SK-N-SH (cell line): ENCODE measurements at regions not wholly inside any gene's neighbourhood (a gene's known extent, or its start where the extent isn't known, plus 50 kb on each side); places are given as distances from the start of the nearest gene placed in this dataset.

Experiments
- CTCF ChIA-PET: fragments of 300-600, 350-600 bp; formaldehyde crosslinking; extraction: SDS; loops from one replicate; lab custom pipeline; 2021; lab: Yijun Ruan, JAX
- POLR2A ChIA-PET: fragments of 350-600 bp; sonication (Branson Sonifier 250); formaldehyde crosslinking; extraction: SDS; loops from one replicate; lab custom pipeline; 2020; ENCODE audit warnings: antibody characterized with exemption, inconsistent platforms; lab: Yijun Ruan, JAX
- DNase-seq: peaks from one replicate; pipeline ENCODE4 v3.0.0; 2012
- H2AFZ ChIP-seq: fragments of 200-600 bp; sonication (generic); 2 replicates; pipeline ENCODE4 v1.8.1; 2016; ENCODE audit warnings: antibody characterized with exemption, mild to moderate bottlenecking, low read depth
- H3F3A ChIP-seq: fragments of 200-600 bp; sonication (generic); replicated peaks from 2 replicates; pipeline ENCODE3; 2016; ENCODE audit warnings: antibody characterized with exemption, mild to moderate bottlenecking; ENCODE audit not compliant: insufficient read depth
- H3K27ac ChIP-seq, 2 experiments: fragments of 200-500 bp in 1 of 2; fragments of 200-600 bp in 1 of 2; sonication (Bioruptor generic) in 1 of 2; sonication (generic), shearing (Covaris generic) in 1 of 2; 2 replicates each; pipeline versions ENCODE4 v1.5.1 to v1.6.1; 2014 to 2016; ENCODE audit warnings: low read depth in 2 of 2, inconsistent platforms in 1 of 2, low read length in 1 of 2, mild to moderate bottlenecking in 1 of 2, mixed read lengths in 1 of 2
- H3K27me3 ChIP-seq: fragments of 200-600 bp; sonication (generic), shearing (Covaris generic); 2 replicates; pipeline ENCODE4 v1.6.1; 2016; ENCODE audit warnings: mixed run types; ENCODE audit not compliant: insufficient read depth
- H3K36me3 ChIP-seq, 2 experiments: fragments of 200-500 bp in 1 of 2; fragments of 200-600 bp in 1 of 2; sonication (Bioruptor generic) in 1 of 2; sonication (generic) in 1 of 2; replicated peaks in 1 of 2; 2 replicates each; pipeline versions ENCODE3 to v1.5.1; 2014 to 2016; ENCODE audit warnings: low read length in 1 of 2, mild to moderate bottlenecking in 1 of 2; ENCODE audit not compliant: insufficient read depth in 2 of 2, control insufficient read depth in 1 of 2
- H3K4me1 ChIP-seq, 2 experiments: fragments of 200-500 bp in 1 of 2; fragments of 200-600 bp in 1 of 2; sonication (Bioruptor generic) in 1 of 2; sonication (generic), shearing (Covaris generic) in 1 of 2; 2 replicates each; pipeline versions ENCODE4 v1.5.1 to v1.6.1; 2014 to 2016; ENCODE audit warnings: low read depth in 1 of 2, low read length in 1 of 2, mixed run types in 1 of 2; ENCODE audit not compliant: insufficient read depth in 2 of 2, control insufficient read depth in 1 of 2
- H3K4me2 ChIP-seq: fragments of 200-600 bp; sonication (generic), shearing (Covaris generic); 2 replicates; pipeline ENCODE4 v1.6.1; 2017; ENCODE audit warnings: mixed run types
- H3K4me3 ChIP-seq, 2 experiments: fragments of 200-500 bp in 1 of 2; fragments of 200-600 bp in 1 of 2; sonication (Bioruptor generic) in 1 of 2; sonication (generic), shearing (Covaris generic) in 1 of 2; 2 replicates each; pipeline versions ENCODE4 v1.5.1 to v1.8.1; 2014 to 2016; ENCODE audit warnings: low read depth in 2 of 2, inconsistent platforms in 1 of 2, low read length in 1 of 2, mild to moderate bottlenecking in 1 of 2, mixed read lengths in 1 of 2, moderate library complexity in 1 of 2
- H3K79me2 ChIP-seq: fragments of 200-600 bp; sonication (generic); 2 replicates; pipeline ENCODE4 v1.8.1; 2017; ENCODE audit warnings: mild to moderate bottlenecking; ENCODE audit not compliant: insufficient read depth
- H3K9ac ChIP-seq: fragments of 200-600 bp; sonication (generic); 2 replicates; pipeline ENCODE4 v1.6.1; 2017; ENCODE audit warnings: mixed run types
- H3K9me2 ChIP-seq: fragments of 200-600 bp; sonication (generic); 2 replicates; pipeline ENCODE4 v1.6.1; 2017; ENCODE audit warnings: mixed run types
- H3K9me3 ChIP-seq: fragments of 200-600 bp; sonication (generic); 2 replicates; pipeline ENCODE4 v1.6.1; 2017; ENCODE audit warnings: mixed run types, mild to moderate bottlenecking, moderate library complexity
- H4K20me1 ChIP-seq: fragments of 200-600 bp; sonication (generic); 2 replicates; pipeline ENCODE4 v1.6.1; 2017; ENCODE audit warnings: mild to moderate bottlenecking, mixed run types; ENCODE audit not compliant: insufficient read depth
- CHD2 ChIP-seq: fragments of 150-350 bp; IDR thresholded peaks from 2 replicates; pipeline ENCODE4 v1.6.1; 2018; ENCODE audit warnings: low read length; ENCODE audit not compliant: partially characterized antibody
- EZH2phosphoT487 ChIP-seq: fragments of 200-600 bp; sonication (generic); IDR thresholded peaks from 2 replicates; pipeline ENCODE4 v1.6.1; 2017; ENCODE audit warnings: low read depth, mixed run types, mild to moderate bottlenecking, antibody characterized with exemption, moderate library complexity, borderline replicate concordance
- FOSL2 ChIP-seq: IDR thresholded peaks from 2 replicates; pipeline ENCODE4 v1.4.0; 2012; ENCODE audit warnings: low read depth, mild to moderate bottlenecking, moderate library complexity, borderline replicate concordance
- FOXM1 ChIP-seq: IDR thresholded peaks from 2 replicates; pipeline ENCODE4 v1.4.0; 2012; ENCODE audit warnings: low read depth, mild to moderate bottlenecking
- GATA2 ChIP-seq: sonication (generic); formaldehyde crosslinking; IDR thresholded peaks from 2 replicates; pipeline ENCODE4 v1.5.0; 2020; ENCODE audit warnings: mild to moderate bottlenecking, missing genetic modification reagents
- JUND ChIP-seq: IDR thresholded peaks from 2 replicates; pipeline ENCODE4 v1.4.0; 2012
- NFIC ChIP-seq: IDR thresholded peaks from 2 replicates; pipeline ENCODE4 v1.4.0; 2012; ENCODE audit warnings: borderline replicate concordance
- NRF1 ChIP-seq: IDR thresholded peaks from 2 replicates; pipeline ENCODE4 v1.6.1; 2012; ENCODE audit warnings: low read depth, mild to moderate bottlenecking, low read length
- POLR2AphosphoS5 ChIP-seq: IDR thresholded peaks from 2 replicates; pipeline ENCODE4 v1.6.1; 2012; ENCODE audit warnings: low read depth, low read length
- RAD21 ChIP-seq: IDR thresholded peaks from 2 replicates; pipeline ENCODE4 v1.6.1; 2012; ENCODE audit warnings: mild to moderate bottlenecking, low read length
- RCOR1 ChIP-seq: fragments of 150-350 bp; IDR thresholded peaks from 2 replicates; pipeline ENCODE4 v1.6.1; 2017; ENCODE audit warnings: antibody characterized with exemption, low read length
- RFX5 ChIP-seq: IDR thresholded peaks from 2 replicates; pipeline ENCODE4 v1.6.1; 2012; ENCODE audit warnings: mild to moderate bottlenecking, improper control_type of control experiment, low read length
- RXRA ChIP-seq: IDR thresholded peaks from 2 replicates; pipeline ENCODE4 v1.4.0; 2012; ENCODE audit warnings: low read depth, mild to moderate bottlenecking, borderline replicate concordance
- SIN3A ChIP-seq: IDR thresholded peaks from 2 replicates; pipeline ENCODE4 v1.6.1; 2012; ENCODE audit warnings: low read depth, mild to moderate bottlenecking, low read length, moderate library complexity, borderline replicate concordance
- TAF1 ChIP-seq: IDR thresholded peaks from 2 replicates; pipeline ENCODE4 v1.6.1; 2012; ENCODE audit warnings: low read depth, mild to moderate bottlenecking, low read length, moderate library complexity, borderline replicate concordance
- TEAD4 ChIP-seq: IDR thresholded peaks from 2 replicates; pipeline ENCODE4 v1.4.0; 2012; ENCODE audit warnings: mild to moderate bottlenecking, borderline replicate concordance; ENCODE audit not compliant: insufficient read depth
- YY1 ChIP-seq: IDR thresholded peaks from 2 replicates; pipeline ENCODE4 v1.4.0; 2012; ENCODE audit warnings: low read depth, mild to moderate bottlenecking
- WGBS: methylation state at CpG from one replicate; pipeline ENCODE4 v1.1.6; 2017; ENCODE audit warnings: low lambda C conversion rate; 5-methylcytosine and 5-hydroxymethylcytosine counted together
- TF ChIP-seq, protein P1 (sequence below): fragments of 200-600 bp; sonication (generic); IDR thresholded peaks from 2 replicates; pipeline ENCODE4 v1.6.1; 2017; ENCODE audit warnings: antibody characterized with exemption, mild to moderate bottlenecking, moderate library complexity
- TF ChIP-seq, protein P2 (sequence below): IDR thresholded peaks from 2 replicates; pipeline ENCODE4 v1.4.0; 2012; ENCODE audit warnings: low read depth, borderline replicate concordance
- TF ChIP-seq, protein P3 (sequence below): IDR thresholded peaks from 2 replicates; pipeline ENCODE4; 2012
- TF ChIP-seq, protein P4 (sequence below): IDR thresholded peaks from 2 replicates; pipeline ENCODE4 v1.4.0; 2012; ENCODE audit warnings: low read depth, borderline replicate concordance

DNA sequence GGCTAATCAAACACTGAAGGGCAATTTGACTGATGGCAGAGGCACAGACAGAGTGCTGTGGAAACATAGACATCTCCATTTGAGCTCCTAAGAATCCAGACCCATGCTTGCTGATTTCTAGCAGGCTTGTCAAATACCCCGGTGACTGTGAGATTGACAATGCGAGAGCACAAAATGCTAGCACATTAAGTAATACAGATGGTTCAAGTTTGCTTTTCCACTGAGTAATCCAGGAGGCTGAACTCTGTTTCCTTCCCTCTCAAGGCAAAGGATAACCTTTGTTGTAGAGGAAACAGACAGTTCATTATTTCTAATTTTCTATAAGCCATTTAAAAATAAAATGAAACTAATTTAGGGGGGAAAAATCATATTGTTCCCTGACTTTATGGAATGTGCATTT lies 256.5 kb upstream of the CRY1 start:
- H4K20me1 ChIP-seq = no peaks in the 10 kb centered on the region
- DNase-seq = no peak
- peaks cover 6 to 7% of the 10 kb centered on the region in 2 experiments; a peak in 2 of 4 replicates for H3K4me1 ChIP-seq
- TF ChIP-seq RAD21 (no peak), GATA2 (CRISPR knock-in tag) (no peak), TEAD4 (no peak), RXRA (no peak), SIN3A (no peak), POLR2AphosphoS5 (no peak), FOXM1 (no peak), YY1 (no peak), EZH2phosphoT487 (no peak), CHD2 (no peak)
- TF ChIP-seq, protein P1, sequence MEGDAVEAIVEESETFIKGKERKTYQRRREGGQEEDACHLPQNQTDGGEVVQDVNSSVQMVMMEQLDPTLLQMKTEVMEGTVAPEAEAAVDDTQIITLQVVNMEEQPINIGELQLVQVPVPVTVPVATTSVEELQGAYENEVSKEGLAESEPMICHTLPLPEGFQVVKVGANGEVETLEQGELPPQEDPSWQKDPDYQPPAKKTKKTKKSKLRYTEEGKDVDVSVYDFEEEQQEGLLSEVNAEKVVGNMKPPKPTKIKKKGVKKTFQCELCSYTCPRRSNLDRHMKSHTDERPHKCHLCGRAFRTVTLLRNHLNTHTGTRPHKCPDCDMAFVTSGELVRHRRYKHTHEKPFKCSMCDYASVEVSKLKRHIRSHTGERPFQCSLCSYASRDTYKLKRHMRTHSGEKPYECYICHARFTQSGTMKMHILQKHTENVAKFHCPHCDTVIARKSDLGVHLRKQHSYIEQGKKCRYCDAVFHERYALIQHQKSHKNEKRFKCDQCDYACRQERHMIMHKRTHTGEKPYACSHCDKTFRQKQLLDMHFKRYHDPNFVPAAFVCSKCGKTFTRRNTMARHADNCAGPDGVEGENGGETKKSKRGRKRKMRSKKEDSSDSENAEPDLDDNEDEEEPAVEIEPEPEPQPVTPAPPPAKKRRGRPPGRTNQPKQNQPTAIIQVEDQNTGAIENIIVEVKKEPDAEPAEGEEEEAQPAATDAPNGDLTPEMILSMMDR = no peak
- TF ChIP-seq, protein P2, sequence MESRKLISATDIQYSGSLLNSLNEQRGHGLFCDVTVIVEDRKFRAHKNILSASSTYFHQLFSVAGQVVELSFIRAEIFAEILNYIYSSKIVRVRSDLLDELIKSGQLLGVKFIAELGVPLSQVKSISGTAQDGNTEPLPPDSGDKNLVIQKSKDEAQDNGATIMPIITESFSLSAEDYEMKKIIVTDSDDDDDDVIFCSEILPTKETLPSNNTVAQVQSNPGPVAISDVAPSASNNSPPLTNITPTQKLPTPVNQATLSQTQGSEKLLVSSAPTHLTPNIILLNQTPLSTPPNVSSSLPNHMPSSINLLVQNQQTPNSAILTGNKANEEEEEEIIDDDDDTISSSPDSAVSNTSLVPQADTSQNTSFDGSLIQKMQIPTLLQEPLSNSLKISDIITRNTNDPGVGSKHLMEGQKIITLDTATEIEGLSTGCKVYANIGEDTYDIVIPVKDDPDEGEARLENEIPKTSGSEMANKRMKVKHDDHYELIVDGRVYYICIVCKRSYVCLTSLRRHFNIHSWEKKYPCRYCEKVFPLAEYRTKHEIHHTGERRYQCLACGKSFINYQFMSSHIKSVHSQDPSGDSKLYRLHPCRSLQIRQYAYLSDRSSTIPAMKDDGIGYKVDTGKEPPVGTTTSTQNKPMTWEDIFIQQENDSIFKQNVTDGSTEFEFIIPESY = no peak
- TF ChIP-seq, all 33 proteins: peak for 0
- 62% methylated on average over 2 of the region's 2 CpGs for WGBS
- H3K79me2 ChIP-seq = no peaks in the 10 kb centered on the region
- no peak overlapping the region for H3K9ac ChIP-seq
- H3K27ac ChIP-seq = no peak overlapping the region
- H3K36me3 ChIP-seq = no peaks in the 10 kb centered on the region
- H3K9me3 ChIP-seq = no peaks in the 10 kb centered on the region
- no peaks in the 10 kb centered on the region for H3K9me2 ChIP-seq
- H3K4me2 ChIP-seq = no peak overlapping the region
- H3K27me3 ChIP-seq = no peaks in the 10 kb centered on the region
- ChIA-PET CTCF (interaction anchor here (1.2 to 1.5 kb wide), 3 partner anchors 18 to 52 kb away, joined by 4 to 7 read pairs (median 4); no protein-coding TSS in a partner anchor), POLR2A (no interaction called here)
- no peak overlapping the region for H3K4me3 ChIP-seq
- H2AFZ ChIP-seq = no peak overlapping the region
- H3F3A ChIP-seq = peaks cover 6% of the 10 kb centered on the region

DNA sequence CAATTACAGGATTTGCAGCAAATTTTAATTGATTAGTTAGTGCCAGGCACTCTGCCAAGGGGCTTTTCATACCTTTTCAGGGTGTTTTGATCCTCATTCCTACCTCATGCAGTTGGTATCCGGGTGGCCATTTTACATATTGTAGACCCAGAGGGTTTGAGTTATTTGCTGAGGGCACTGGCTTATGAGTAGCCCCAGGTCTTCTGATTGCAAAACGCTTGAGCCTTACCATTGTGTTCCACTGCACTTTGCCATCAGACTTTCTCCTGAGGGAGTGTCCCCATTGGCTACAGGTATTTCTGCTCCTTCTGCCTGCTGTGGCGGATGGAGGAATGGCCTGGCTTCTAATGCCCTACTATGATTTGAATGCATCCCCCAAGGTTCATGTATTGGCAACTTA lies 257.8 kb upstream of the CRY1 start:
- ChIA-PET POLR2A (no interaction called here), CTCF (interaction anchor here (1.2 kb wide), 1 partner anchor 19 kb away, joined by 4 read pairs; no protein-coding TSS in a partner anchor)
- H3K9me3 ChIP-seq = no peaks in the 10 kb centered on the region
- DNase-seq = no peak
- H3K9me2 ChIP-seq = no peaks in the 10 kb centered on the region
- no peaks in the 10 kb centered on the region for H3K79me2 ChIP-seq
- H4K20me1 ChIP-seq = no peaks in the 10 kb centered on the region
- no peak overlapping the region for H3K4me2 ChIP-seq
- H3K4me3 ChIP-seq = no peak overlapping the region
- H3F3A ChIP-seq = peaks cover 6% of the 10 kb centered on the region
- H3K4me1 ChIP-seq = peaks cover 6 to 7% of the 10 kb centered on the region in 2 experiments; a peak in 2 of 4 replicates
- H3K9ac ChIP-seq = no peak overlapping the region
- no peak overlapping the region for H2AFZ ChIP-seq
- no peaks in the 10 kb centered on the region for H3K36me3 ChIP-seq
- H3K27me3 ChIP-seq = no peaks in the 10 kb centered on the region
- 85% methylated on average over 3 of the region's 3 CpGs for WGBS
- no peak overlapping the region for H3K27ac ChIP-seq
- TF ChIP-seq, protein P1 = no peak
- TF ChIP-seq, protein P3, sequence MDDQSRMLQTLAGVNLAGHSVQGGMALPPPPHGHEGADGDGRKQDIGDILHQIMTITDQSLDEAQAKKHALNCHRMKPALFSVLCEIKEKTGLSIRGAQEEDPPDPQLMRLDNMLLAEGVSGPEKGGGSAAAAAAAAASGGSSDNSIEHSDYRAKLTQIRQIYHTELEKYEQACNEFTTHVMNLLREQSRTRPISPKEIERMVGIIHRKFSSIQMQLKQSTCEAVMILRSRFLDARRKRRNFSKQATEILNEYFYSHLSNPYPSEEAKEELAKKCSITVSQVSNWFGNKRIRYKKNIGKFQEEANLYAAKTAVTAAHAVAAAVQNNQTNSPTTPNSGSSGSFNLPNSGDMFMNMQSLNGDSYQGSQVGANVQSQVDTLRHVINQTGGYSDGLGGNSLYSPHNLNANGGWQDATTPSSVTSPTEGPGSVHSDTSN = no peak
- TF ChIP-seq JUND (no peak), TAF1 (no peak), NFIC (no peak), NRF1 (no peak), FOSL2 (no peak), RFX5 (no peak), RAD21 (no peak), RCOR1 (no peak), RXRA (no peak), EZH2phosphoT487 (no peak)
- TF ChIP-seq, protein P4, sequence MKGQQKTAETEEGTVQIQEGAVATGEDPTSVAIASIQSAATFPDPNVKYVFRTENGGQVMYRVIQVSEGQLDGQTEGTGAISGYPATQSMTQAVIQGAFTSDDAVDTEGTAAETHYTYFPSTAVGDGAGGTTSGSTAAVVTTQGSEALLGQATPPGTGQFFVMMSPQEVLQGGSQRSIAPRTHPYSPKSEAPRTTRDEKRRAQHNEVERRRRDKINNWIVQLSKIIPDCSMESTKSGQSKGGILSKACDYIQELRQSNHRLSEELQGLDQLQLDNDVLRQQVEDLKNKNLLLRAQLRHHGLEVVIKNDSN = no peak
